Cardiac muscle cell (in vitro differentiated cells and primary cell): ENCODE measurements at regions not wholly inside any gene's neighbourhood (a gene's known extent, or its start where the extent isn't known, plus 50 kb on each side); places are given as distances from the start of the nearest gene placed in this dataset.
A peak's percentile ranks its signal among the peaks of the same experiment; 100 is the strongest.

Source experiments
- DNase-seq, 2 donors: peaks; one replicate each; pipeline versions ENCODE4 v3.0.0 to v3.0.0-alpha.2; 2010 to 2017; ENCODE audit warnings: low read depth in 1 of 2, low spot score in 1 of 2
- H3K27ac ChIP-seq: fragments of 200-600 bp; sonication (generic); 2 replicates; pipeline ENCODE4 v1.5.1; 2016
- H3K27me3 ChIP-seq: fragments of 200-600 bp; sonication (generic); 2 replicates; pipeline ENCODE4 v1.6.0; 2016; ENCODE audit warnings: control low read depth
- H3K36me3 ChIP-seq: fragments of 200-600 bp; sonication (generic); 2 replicates; pipeline ENCODE4 v1.5.1; 2016; ENCODE audit warnings: control low read depth
- H3K4me1 ChIP-seq: fragments of 200-600 bp; sonication (generic); 2 replicates; pipeline ENCODE4 v1.8.1; 2017; ENCODE audit warnings: low read depth, mild to moderate bottlenecking, mixed run types
- H3K4me3 ChIP-seq: fragments of 200-600 bp; sonication (generic); 2 replicates; pipeline ENCODE4 v1.5.1; 2016; ENCODE audit warnings: mild to moderate bottlenecking
- H3K9me3 ChIP-seq: fragments of 200-600 bp; sonication (generic); 2 replicates; pipeline ENCODE4 v1.5.1; 2017; ENCODE audit warnings: low read depth, mild to moderate bottlenecking, control low read depth
- CTCF ChIP-seq: IDR thresholded peaks from 2 replicates; pipeline ENCODE4 v1.5.1; 2012; ENCODE audit warnings: low read depth, mild to moderate bottlenecking, low read length

- no peaks in the 10 kb centered on the region for H3K27me3 ChIP-seq
- no peak overlapping the region for H3K27ac ChIP-seq
- TF ChIP-seq CTCF = no peak
- H3K9me3 ChIP-seq = no peaks in the 10 kb centered on the region
- peaks cover 9% of the 10 kb centered on the region for H3K4me1 ChIP-seq
- H3K4me3 ChIP-seq = no peak overlapping the region
- DNase-seq = no peak
- H3K36me3 ChIP-seq = no peaks in the 10 kb centered on the region
These were observed 273.9 kb upstream of the ADRA1B start for GRCh38 chr5:159642379-159642778.

GRCh38 chr5:159644053-159644452 is 272.2 kb upstream of the ADRA1B start:
- Histone ChIP-seq H3K4me1 (peaks cover 9% of the 10 kb centered on the region), H3K4me3 (no peak overlapping the region), H3K27ac (no peak overlapping the region), H3K27me3 (no peaks in the 10 kb centered on the region), H3K36me3 (no peaks in the 10 kb centered on the region), H3K9me3 (no peaks in the 10 kb centered on the region)
- peak in 1 of 2 donors; percentile 11 for DNase-seq
- no peak for TF ChIP-seq CTCF

GRCh38 chr5:159645179-159645846 is 271.0 kb upstream of the ADRA1B start:
- Histone ChIP-seq H3K27me3 (no peaks in the 10 kb centered on the region), H3K4me1 (peaks cover 9% of the 10 kb centered on the region), H3K4me3 (no peak overlapping the region), H3K9me3 (no peaks in the 10 kb centered on the region), H3K27ac (peak overlapping the region; percentile 12), H3K36me3 (no peaks in the 10 kb centered on the region)
- DNase-seq = no peak
- TF ChIP-seq CTCF = no peak

GRCh38 chr5:159650803-159651202 is 265.5 kb upstream of the ADRA1B start:
- Histone ChIP-seq H3K27ac (peak overlapping the region; percentile 89), H3K9me3 (no peaks in the 10 kb centered on the region), H3K4me1 (peaks cover 15% of the 10 kb centered on the region), H3K36me3 (no peaks in the 10 kb centered on the region), H3K4me3 (no peak overlapping the region), H3K27me3 (no peaks in the 10 kb centered on the region)
- TF ChIP-seq CTCF = no peak
- DNase-seq = peak in 1 of 2 donors; percentile 69

GRCh38 chr5:159655757-159656409 is 260.4 kb upstream of the ADRA1B start:
- no peaks in the 10 kb centered on the region for H3K27me3 ChIP-seq
- no peak overlapping the region for H3K27ac ChIP-seq
- no peak overlapping the region for H3K4me3 ChIP-seq
- peaks cover 10% of the 10 kb centered on the region for H3K4me1 ChIP-seq
- no peaks in the 10 kb centered on the region for H3K9me3 ChIP-seq
- no peaks in the 10 kb centered on the region for H3K36me3 ChIP-seq
- no peak for DNase-seq
- no peak for TF ChIP-seq CTCF
